HG02973 (cell line): ENCODE measurements at regions not wholly inside any gene's neighbourhood (a gene's known extent, or its start where the extent isn't known, plus 50 kb on each side); places are given as distances from the start of the nearest gene placed in this dataset.
A peak's percentile ranks its signal among the peaks of the same experiment; 100 is the strongest.

Source experiments
- ATAC-seq: cut with Tn5 transposase; IDR thresholded peaks from one replicate; pipeline ENCODE4 v1.9.1; 2021; ENCODE audit warnings: moderate library complexity; ENCODE audit not compliant: unreplicated experiment

- ATAC-seq: no peak
These were observed 127.3 kb downstream of the TMA16 start for GRCh38 chr4:163621821-163622220.

GRCh38 chr4:163622379-163623035, 128.0 kb downstream of the TMA16 start:
- ATAC-seq: no peak

GRCh38 chr4:163623787-163624186, 129.3 kb downstream of the TMA16 start:
- no peak for ATAC-seq

GRCh38 chr4:163624727-163625126, 130.2 kb downstream of the TMA16 start:
- no peak for ATAC-seq

- no peak for ATAC-seq
These were observed 136.8 kb downstream of the TMA16 start for GRCh38 chr4:163631288-163631687.

GRCh38 chr4:163638909-163639308, 144.4 kb downstream of the TMA16 start:
- no peak for ATAC-seq

- no peak for ATAC-seq
These were observed 155.1 kb downstream of the TMA16 start for GRCh38 chr4:163649557-163650091.

GRCh38 chr4:163651761-163652160, 157.3 kb downstream of the TMA16 start:
- ATAC-seq: no peak

- ATAC-seq: no peak
These were observed 160.1 kb downstream of the TMA16 start for GRCh38 chr4:163654621-163655020.

GRCh38 chr4:163660636-163661035, 166.1 kb downstream of the TMA16 start:
- ATAC-seq: no peak

- peak; percentile 23 for ATAC-seq
These were observed 168.3 kb downstream of the TMA16 start for GRCh38 chr4:163662768-163663167.

GRCh38 chr4:163663454-163664225, 169.2 kb downstream of the TMA16 start:
- ATAC-seq: peak; percentile 77

GRCh38 chr4:163665101-163665500, 170.6 kb downstream of the TMA16 start:
- ATAC-seq: no peak

- ATAC-seq: peak; percentile 43
These were observed 171.2 kb downstream of the TMA16 start for GRCh38 chr4:163665521-163666331.

- no peak for ATAC-seq
These were observed 171.9 kb downstream of the TMA16 start for GRCh38 chr4:163666332-163666873.

- no peak for ATAC-seq
These were observed 178.3 kb downstream of the TMA16 start for GRCh38 chr4:163672751-163673150.

- no peak for ATAC-seq
These were observed 179.6 kb downstream of the TMA16 start for GRCh38 chr4:163673848-163674697.

GRCh38 chr4:163679189-163679588, 184.7 kb downstream of the TMA16 start:
- no peak for ATAC-seq

GRCh38 chr4:163680386-163681098, 186.1 kb downstream of the TMA16 start:
- ATAC-seq: no peak
